Endothelial cell of umbilical vein (primary cell): ENCODE measurements at regions not wholly inside any gene's neighbourhood (a gene's known extent, or its start where the extent isn't known, plus 50 kb on each side); places are given as distances from the start of the nearest gene placed in this dataset.

Experiments
- JUN ChIP-seq: IDR thresholded peaks from 2 replicates; pipeline ENCODE4 v1.6.1; 2011; ENCODE audit warnings: borderline replicate concordance, low read depth; ENCODE audit not compliant: insufficient read length, insufficient read depth
- MYC ChIP-seq: IDR thresholded peaks from one replicate; pipeline ENCODE4 v1.6.1; 2011; ENCODE audit warnings: mild to moderate bottlenecking, low read depth, low read length
- POLR2A ChIP-seq: IDR thresholded peaks from 2 replicates; pipeline ENCODE4 v1.6.1; 2012; ENCODE audit warnings: low read depth, mild to moderate bottlenecking, control low read depth, low read length
- POLR2AphosphoS5 ChIP-seq: IDR thresholded peaks from 2 replicates; pipeline ENCODE4 v1.6.1; 2012; ENCODE audit warnings: low read depth, mild to moderate bottlenecking, control low read depth, low read length, moderate library complexity; ENCODE audit not compliant: insufficient read depth
- TF ChIP-seq, protein P1 (sequence below), 2 donors: IDR thresholded peaks; 1 replicate in 1 of 2; 2 replicates in 1 of 2; pipeline ENCODE4 v1.5.1; 2011; ENCODE audit warnings: low read length in 2 of 2, mild to moderate bottlenecking in 2 of 2, moderate library complexity in 2 of 2, control low read depth in 1 of 2, inconsistent platforms in 1 of 2, low read depth in 1 of 2; ENCODE audit not compliant: insufficient read depth in 1 of 2; ENCODE audit errors: extremely low read depth in 1 of 2

DNA sequence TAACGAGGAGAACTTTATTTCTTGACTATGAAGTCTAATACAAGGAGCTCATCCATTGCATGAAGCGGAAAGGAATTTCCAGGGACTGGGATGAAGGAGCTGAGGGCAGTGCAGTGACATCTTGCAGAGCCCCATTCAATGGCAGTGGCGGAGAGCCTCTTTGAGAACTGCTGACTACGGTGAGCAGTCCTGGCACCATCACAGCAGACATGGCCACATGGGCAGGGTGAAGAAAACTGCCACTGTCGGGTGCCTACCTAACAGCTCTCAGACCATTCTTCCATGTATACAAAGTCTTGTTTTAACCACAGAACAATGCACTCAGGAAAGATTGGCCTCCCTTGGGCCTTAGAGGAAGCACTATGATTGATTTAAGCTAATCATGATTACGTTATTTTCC, 506.1 kb upstream of the DCC start:
- TF ChIP-seq, protein P1, sequence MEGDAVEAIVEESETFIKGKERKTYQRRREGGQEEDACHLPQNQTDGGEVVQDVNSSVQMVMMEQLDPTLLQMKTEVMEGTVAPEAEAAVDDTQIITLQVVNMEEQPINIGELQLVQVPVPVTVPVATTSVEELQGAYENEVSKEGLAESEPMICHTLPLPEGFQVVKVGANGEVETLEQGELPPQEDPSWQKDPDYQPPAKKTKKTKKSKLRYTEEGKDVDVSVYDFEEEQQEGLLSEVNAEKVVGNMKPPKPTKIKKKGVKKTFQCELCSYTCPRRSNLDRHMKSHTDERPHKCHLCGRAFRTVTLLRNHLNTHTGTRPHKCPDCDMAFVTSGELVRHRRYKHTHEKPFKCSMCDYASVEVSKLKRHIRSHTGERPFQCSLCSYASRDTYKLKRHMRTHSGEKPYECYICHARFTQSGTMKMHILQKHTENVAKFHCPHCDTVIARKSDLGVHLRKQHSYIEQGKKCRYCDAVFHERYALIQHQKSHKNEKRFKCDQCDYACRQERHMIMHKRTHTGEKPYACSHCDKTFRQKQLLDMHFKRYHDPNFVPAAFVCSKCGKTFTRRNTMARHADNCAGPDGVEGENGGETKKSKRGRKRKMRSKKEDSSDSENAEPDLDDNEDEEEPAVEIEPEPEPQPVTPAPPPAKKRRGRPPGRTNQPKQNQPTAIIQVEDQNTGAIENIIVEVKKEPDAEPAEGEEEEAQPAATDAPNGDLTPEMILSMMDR (IDR thresholded peaks at IDR 0.05; ENCODE audit: extremely low read depth in 1 of 2, insufficient read depth in 1 of 2, low read depth in 1 of 2, low read length in 2 of 2): no peak
- no peak for TF ChIP-seq POLR2A
- TF ChIP-seq JUN: no peak
- TF ChIP-seq MYC: no peak
- TF ChIP-seq POLR2AphosphoS5: no peak
